Mucosa of stomach (tissue), 1 donor: ENCODE measurements at regions not wholly inside any gene's neighbourhood (a gene's known extent, or its start where the extent isn't known, plus 50 kb on each side); places are given as distances from the start of the nearest gene placed in this dataset.
"Not testable (repeated sequence)": the region's sequence is repeated elsewhere in the genome, so short reads cannot be mapped to it uniquely, and the experiment has no call there.

ENCODE experiments used
- H3K27me3 ChIP-seq: one replicate; pipeline ENCODE4 v1.7.0; 2013; ENCODE audit warnings: mild to moderate bottlenecking, low read length; ENCODE audit not compliant: control insufficient read depth, insufficient read depth
- H3K36me3 ChIP-seq: one replicate; pipeline ENCODE4 v1.7.0; 2013; ENCODE audit warnings: low read length; ENCODE audit not compliant: control insufficient read depth, insufficient read depth
- H3K4me1 ChIP-seq: one replicate; pipeline ENCODE4 v1.7.0; 2013; ENCODE audit warnings: mild to moderate bottlenecking, low read length; ENCODE audit not compliant: control insufficient read depth, insufficient read depth
- H3K4me3 ChIP-seq: one replicate; pipeline ENCODE4 v1.7.0; 2013; ENCODE audit warnings: low read length
- H3K9ac ChIP-seq: one replicate; pipeline ENCODE4 v1.7.0; 2013; ENCODE audit warnings: mild to moderate bottlenecking, low read length, moderate library complexity
- H3K9me3 ChIP-seq: one replicate; pipeline ENCODE4 v1.7.0; 2013; ENCODE audit warnings: mild to moderate bottlenecking, low read length, moderate library complexity; ENCODE audit not compliant: control insufficient read depth
- donor health status: Pancreatic carcinoma.

DNA sequence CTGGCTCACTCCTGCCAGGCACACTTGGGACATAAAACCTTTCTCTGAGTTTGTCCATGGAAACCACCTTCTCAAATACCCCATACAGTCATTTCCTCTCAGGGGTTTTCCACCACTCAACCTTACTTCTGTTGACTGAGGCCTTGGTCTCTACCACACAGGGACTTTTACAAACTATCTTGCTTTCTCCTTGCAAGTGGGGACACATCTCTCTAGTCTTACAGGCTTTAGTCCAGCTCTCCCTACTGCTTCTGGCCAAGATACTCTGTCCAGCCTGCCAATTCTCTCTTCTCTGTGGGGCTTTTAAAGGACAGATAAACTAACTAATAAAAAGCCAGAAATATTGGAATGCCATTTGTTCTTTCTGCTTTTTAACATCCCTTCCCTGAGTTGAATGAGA lies 510.8 kb downstream of the TTLL7 start:
- H3K36me3 ChIP-seq, H3K9ac ChIP-seq, H3K4me1 ChIP-seq, H3K4me3 ChIP-seq, H3K9me3 ChIP-seq, H3K27me3 ChIP-seq: not testable (repeated sequence)

GRCh38 chr1:83487460-83487859 lies 511.5 kb downstream of the TTLL7 start:
- not testable (repeated sequence) for H3K36me3 ChIP-seq, H3K4me1 ChIP-seq, H3K27me3 ChIP-seq, H3K4me3 ChIP-seq, H3K9me3 ChIP-seq, H3K9ac ChIP-seq

DNA sequence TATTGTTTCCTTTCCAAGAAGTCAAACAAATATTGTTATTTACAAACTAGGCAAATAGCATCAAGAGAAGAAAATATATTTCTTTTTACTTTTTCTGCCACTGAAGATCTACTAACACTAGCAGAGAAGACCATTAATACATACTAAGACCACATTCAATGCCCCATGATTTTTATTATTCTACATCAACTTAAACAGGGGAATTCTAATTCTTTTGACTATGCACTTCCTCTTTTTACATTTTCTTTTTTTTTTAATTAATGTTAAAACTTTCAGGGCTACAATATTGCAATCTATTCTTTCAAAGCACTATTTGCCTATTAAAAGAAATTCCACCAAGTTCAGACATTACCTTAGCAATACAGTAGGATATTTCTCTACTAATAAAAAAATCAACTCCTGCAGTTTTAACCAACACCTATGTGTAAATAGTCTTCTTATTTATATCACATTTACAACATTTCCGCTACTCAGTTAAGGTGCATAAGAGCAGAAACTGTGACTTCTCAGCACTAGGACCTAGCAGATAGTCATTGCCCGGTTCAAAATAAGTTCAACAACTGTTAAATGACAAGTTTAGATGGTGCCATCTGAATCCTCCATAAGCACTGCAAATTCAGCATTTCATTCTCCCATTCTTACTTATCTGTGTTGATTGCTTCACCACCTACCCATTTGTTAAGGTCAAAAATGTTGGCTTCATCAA lies 513.5 kb downstream of the TTLL7 start:
- H3K27me3 ChIP-seq, H3K4me3 ChIP-seq: not testable (repeated sequence)

DNA sequence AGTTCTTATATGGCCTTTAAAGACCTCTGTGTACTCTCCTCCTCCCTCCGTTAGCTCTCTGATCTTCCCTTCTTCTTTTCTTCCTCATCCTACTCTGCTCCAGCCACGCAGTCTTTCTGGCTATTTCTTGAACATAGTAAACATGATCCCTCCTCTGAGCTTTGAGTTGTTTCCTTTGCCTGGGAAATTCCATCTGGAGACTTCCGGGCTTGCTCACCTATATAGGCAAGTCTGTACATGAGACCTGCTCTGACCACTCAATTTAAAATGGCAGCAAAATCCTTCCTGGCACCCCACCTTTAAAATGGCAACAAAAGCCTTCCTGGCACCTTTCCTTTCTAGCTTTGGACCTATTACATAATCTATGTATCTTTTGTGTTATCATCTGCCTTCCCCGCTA lies 517.6 kb downstream of the TTLL7 start:
- not testable (repeated sequence) for H3K27me3 ChIP-seq, H3K4me3 ChIP-seq, H3K9me3 ChIP-seq, H3K36me3 ChIP-seq, H3K9ac ChIP-seq, H3K4me1 ChIP-seq

More for the DNA sequence above, 513.5 kb downstream of the TTLL7 start:
- not testable (repeated sequence) for H3K9ac ChIP-seq, H3K4me1 ChIP-seq, H3K9me3 ChIP-seq, H3K36me3 ChIP-seq

GRCh38 chr1:83479591-83480239 lies 519.2 kb downstream of the TTLL7 start:
- H3K4me3 ChIP-seq, H3K9ac ChIP-seq, H3K36me3 ChIP-seq, H3K27me3 ChIP-seq, H3K4me1 ChIP-seq, H3K9me3 ChIP-seq: not testable (repeated sequence)

DNA sequence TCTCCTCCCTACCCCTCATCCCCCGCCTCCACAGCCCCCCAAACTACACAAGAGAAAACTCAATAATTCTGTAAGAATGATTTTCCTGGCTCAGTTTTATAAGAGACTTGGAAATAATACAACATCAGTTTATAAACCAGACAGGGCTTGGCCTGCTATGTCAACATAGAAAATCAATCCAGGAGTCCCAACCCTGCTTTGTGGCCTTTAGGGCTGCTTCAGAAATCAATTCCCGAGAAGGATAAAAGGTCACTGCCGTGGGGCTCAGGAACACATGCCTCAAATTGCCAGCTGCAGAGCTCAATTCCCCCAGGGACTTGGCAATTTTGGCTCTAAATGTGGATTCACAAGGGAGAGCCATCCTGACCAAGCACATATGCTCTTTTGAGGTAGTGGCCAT lies 520.8 kb downstream of the TTLL7 start:
- H3K36me3 ChIP-seq, H3K9me3 ChIP-seq, H3K4me1 ChIP-seq, H3K4me3 ChIP-seq, H3K9ac ChIP-seq, H3K27me3 ChIP-seq: not testable (repeated sequence)

GRCh38 chr1:83476518-83476917 lies 522.4 kb downstream of the TTLL7 start:
- H3K27me3 ChIP-seq, H3K4me1 ChIP-seq, H3K36me3 ChIP-seq, H3K4me3 ChIP-seq, H3K9me3 ChIP-seq, H3K9ac ChIP-seq: not testable (repeated sequence)

DNA sequence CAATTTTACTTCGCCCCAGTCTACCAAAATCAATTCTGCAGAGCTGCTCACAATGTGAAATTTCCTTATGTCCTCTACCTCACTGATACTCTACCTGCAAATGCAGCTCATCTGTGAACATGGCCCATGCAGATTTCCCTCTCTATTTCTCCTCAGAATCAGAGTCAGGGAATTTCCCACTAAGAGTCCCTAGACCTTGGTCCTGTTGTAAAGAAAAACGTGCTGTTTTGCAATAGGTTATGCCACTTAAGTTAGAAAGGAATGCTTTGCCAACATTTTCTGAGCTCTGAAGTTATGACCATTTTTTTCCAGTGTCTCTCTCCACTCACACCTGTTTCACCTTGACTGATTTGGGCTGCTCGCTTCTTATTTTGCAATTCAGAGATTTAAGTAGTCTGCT lies 524.0 kb downstream of the TTLL7 start:
- not testable (repeated sequence) for H3K9ac ChIP-seq, H3K4me3 ChIP-seq, H3K27me3 ChIP-seq, H3K36me3 ChIP-seq, H3K4me1 ChIP-seq, H3K9me3 ChIP-seq

- H3K9me3 ChIP-seq, H3K4me1 ChIP-seq, H3K4me3 ChIP-seq, H3K27me3 ChIP-seq, H3K9ac ChIP-seq, H3K36me3 ChIP-seq: not testable (repeated sequence)
These were observed 524.9 kb downstream of the TTLL7 start for GRCh38 chr1:83473986-83474385.

- H3K9me3 ChIP-seq, H3K36me3 ChIP-seq, H3K4me3 ChIP-seq, H3K9ac ChIP-seq, H3K27me3 ChIP-seq, H3K4me1 ChIP-seq: not testable (repeated sequence)
These were observed 526.9 kb downstream of the TTLL7 start for GRCh38 chr1:83472066-83472465.

GRCh38 chr1:83471272-83471671 lies 527.7 kb downstream of the TTLL7 start:
- not testable (repeated sequence) for H3K4me3 ChIP-seq, H3K9me3 ChIP-seq, H3K4me1 ChIP-seq, H3K36me3 ChIP-seq, H3K27me3 ChIP-seq, H3K9ac ChIP-seq

DNA sequence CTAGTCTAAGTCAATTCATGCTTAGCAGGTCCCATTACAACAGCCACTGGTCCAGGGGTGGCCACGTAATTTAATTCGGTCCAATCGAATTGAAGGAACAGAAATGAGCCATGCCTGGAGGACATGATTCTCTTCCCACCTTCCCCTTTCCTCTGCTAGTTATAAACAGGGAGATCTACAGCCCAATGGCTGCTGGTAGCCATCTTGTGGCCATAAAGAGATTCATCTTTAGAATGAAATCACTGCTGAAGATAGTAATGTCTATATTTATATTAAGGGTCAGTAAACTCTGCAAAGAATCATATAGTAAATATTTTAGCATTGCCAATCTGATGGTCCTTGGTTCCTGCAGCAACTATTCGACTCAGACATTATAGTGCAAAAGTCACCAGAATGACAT lies 530.6 kb downstream of the TTLL7 start:
- H3K9ac ChIP-seq, H3K9me3 ChIP-seq, H3K36me3 ChIP-seq, H3K4me1 ChIP-seq, H3K27me3 ChIP-seq, H3K4me3 ChIP-seq: not testable (repeated sequence)

DNA sequence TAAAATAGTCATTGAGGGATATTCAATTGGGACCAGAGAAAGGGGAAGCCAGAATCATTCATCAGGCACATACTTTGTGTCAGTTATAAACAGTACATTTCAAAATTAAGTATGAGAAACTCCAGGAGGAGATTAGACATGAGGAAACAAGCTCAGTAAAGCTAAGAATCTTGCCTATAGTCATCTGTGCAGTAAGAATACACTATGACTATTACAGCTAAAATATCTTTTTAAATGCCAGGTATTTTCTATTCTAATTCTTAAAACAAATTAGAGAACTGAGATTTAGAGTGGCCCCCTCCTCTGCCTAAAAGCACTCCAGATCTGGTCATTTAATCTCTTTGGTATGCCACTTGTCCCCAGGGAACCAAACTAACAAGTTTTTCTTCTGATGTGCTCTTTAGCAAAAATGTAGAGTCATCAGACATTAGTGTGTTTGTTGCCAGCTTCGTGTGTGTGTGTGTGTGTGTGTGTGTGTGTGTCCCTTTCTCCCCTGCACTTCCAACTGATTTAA lies 541.1 kb downstream of the TTLL7 start:
- not testable (repeated sequence) for H3K9ac ChIP-seq, H3K27me3 ChIP-seq, H3K36me3 ChIP-seq, H3K4me1 ChIP-seq, H3K4me3 ChIP-seq, H3K9me3 ChIP-seq
